Pons (tissue), 1 donor: ENCODE measurements at regions not wholly inside any gene's neighbourhood (a gene's known extent, or its start where the extent isn't known, plus 50 kb on each side); places are given as distances from the start of the nearest gene placed in this dataset.
"Not testable (repeated sequence)": the region's sequence is repeated elsewhere in the genome, so short reads cannot be mapped to it uniquely, and the experiment has no call there.

Source experiments
- DNase-seq: peaks from one replicate; pipeline ENCODE4 v3.0.0-alpha.2; 2016; ENCODE audit warnings: low spot score

DNA sequence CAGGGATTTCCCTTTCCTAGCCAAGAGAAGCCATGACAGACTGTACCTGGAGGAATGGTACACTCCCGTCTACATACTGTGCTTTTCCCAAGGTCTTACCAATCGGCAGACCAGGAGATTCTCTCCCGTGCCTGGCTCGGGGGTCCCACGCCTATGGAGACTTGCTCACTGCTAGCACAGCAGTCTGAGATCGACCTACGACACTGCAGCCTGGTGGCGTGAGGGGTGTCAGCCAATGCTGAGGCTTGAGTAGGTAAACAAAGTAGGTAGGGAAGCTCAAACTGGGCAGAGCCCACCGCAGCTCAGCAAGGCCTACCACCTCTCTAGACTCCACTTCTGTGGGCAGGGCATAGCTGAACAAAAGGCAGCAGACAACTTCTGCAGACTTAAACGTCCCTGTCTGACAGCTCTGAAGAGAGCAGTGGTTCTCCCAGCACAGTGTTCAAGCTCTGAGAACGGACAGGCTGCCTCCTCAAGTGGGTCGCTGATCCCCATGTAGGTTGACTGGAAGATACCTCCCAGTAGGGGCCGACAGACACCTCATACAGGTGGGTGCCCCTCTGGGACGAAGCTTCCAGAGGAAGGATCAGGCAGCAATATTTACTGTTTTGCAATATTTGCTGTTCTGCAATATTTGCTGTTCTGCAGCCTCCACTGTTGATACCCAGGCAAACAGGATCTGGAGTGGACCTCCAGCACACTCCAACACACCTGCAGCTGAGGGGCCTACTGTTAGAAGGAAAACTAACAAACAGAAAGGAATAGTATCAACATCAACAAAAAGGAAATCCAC, 270.4 kb upstream of the TLE3 start:
- DNase-seq = not testable (repeated sequence)

DNA sequence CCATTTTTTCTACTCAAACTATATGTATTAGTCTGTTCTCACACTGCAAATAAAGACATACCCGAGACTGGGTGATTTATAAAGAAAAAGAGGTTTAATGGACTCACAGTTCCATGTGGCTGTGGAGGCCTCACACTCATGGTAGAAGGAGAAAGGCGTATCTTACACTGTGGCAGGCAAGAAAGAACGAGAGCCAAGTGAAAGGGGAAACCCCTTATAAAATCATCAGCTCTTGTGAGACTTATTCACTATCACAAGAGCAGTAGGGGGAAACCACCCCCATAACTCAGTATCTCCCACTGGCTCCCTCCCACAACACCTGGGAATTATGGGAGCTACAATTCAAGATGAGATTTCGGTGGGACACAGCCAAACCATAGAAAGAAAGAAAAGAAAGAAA, 266.3 kb upstream of the TLE3 start:
- not testable (repeated sequence) for DNase-seq

DNA sequence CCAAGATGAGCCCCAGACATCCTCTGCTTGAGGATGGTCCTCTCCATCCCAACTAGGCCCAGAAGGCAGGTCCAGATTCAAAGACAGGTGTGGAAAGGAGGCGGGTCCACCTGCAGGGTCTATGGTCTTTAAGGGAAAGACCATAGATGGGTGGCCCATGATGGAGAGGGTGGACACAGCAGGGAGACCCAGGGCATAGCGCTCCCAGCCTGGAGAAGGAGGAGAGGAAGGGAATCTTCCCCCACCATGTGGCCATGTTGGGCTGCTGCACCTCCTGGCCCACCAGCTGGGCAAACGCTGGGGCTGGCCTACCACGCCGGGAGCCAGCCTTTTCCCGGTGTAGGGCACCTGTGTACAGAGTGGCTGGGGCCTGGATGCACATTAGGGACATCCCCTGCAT, 265.2 kb upstream of the TLE3 start:
- DNase-seq = no peak

DNA sequence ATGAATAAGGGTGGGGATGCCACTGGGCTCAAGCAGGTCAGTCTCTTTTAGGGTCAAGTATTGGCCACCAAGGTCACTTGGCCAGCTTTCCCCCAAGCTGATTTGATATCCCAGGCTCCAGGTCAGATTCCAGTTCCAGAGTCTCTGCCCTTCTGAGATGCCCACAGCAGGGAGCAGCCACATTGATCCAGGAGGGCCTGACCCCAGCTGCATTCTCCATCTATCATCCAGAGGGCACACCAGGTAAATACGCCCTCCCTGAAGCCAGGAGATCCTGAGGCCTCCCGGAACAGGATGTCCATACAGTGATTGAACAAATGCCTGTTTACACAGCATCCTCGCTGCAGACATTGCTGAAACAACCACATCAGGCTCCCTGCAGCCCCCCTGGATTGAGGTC, 264.6 kb upstream of the TLE3 start:
- DNase-seq = no peak

DNA sequence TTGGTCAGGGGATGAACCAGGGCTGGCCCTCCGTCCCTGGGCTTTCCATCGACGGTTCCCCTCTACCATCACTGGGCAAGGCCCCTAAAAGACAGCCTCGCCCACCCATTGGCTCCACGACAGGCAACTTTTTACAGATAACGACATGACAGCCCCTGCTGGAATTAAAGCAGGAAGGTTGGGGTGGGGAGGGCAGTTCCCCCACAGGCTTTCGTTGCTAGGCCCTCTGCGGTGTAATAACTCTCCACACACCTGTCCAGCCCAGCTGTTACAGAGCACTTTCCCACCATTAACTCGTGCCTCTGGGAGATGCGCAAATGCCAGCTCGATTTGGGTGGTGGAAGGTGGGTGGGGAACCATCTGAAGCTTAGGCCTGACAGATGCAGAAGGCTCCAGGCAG, 264.2 kb upstream of the TLE3 start:
- no peak for DNase-seq

DNA sequence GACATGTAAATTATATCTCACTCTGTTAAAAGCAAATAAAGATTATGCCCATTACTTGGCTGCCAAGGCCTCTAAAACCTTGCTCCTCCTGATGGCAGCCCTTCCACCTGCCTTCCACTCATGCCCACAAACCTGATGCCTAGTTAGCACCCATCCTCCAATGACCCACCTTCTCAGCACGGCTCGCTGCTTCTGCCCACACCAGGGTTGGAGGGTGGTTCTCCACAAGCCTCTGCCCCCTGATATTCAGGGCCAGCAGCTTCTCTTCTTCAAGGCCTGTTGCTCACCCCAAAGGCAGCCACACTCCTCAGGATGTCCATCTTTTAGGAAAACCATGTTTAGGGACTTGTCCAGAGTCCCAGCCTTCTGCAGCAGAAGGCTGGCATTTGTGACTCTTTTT, 263.4 kb upstream of the TLE3 start:
- DNase-seq = no peak

DNA sequence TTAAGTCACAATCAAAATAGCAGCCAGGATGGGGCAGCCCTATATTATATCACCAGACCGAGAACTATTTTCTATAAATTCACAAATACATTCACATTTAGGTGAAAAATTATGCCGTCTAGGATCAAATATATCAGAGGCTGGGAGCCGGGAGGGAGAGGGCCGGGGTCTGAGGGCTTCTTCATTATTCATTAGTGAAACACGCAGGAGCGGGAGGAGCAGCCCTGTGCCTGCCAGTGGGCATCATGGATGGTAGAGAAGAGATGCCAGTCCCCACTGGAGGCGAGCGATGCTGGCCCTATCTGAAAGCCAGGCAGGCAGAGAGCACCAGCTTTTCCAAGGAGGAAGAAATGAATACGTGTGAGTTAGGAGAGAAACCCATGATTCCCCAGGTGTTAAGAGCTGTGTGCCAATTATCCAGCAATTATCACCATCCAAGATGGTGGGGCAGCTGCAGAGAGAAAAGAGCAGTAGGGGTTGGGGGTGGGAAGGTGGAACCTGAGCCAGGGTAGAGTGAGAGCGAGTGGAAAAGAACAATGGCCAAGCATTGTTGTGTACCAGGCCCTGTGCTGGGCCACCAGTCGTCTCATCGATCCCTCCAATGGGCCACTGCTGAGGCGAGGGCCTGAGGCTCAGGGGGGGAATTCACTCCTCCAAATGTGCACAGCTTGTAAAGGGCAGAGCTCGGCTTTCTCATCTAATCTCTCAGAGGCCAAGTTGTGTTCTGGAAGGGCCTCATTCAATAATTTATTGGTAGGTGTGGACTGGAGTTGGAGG, 261.3 kb upstream of the TLE3 start:
- DNase-seq = no peak

DNA sequence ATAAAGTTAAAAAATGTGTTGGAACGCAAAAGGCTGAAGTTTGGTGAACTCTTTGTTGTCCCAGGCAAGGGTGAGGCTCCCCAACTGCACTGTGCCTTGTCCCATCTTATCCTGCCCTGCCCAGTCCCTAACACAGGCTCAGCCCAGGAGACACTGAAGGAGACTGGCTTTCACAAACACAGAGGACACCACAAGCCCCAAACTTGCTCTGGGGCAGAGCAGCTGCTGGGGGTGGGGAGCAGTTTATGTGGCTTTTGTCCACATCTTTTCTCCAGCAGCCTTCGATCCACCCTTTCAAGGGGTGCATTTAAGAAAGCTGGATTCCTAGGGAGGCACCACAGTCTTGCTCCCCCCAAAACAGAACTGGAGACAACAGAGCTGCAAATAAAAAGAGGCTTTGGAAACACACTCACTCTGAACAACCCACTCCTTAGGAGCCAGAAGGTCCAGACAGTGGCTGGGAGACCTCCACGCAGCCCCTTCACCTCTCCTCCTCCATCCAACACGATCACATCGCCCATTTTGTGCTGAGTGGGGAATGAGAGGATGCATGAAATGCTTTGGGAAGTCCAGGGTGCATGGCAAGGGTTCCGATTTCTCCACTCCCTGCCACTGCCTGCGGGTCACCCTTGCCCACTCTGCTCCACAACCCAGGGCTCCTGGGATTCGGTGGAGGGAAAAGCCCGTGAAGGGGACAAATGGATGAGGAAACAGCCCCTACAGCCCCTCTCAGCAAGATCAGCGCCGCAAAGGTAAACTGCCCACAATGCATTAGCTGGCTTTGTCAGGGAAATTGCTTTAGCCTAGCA, 260.5 kb upstream of the TLE3 start:
- DNase-seq = no peak

DNA sequence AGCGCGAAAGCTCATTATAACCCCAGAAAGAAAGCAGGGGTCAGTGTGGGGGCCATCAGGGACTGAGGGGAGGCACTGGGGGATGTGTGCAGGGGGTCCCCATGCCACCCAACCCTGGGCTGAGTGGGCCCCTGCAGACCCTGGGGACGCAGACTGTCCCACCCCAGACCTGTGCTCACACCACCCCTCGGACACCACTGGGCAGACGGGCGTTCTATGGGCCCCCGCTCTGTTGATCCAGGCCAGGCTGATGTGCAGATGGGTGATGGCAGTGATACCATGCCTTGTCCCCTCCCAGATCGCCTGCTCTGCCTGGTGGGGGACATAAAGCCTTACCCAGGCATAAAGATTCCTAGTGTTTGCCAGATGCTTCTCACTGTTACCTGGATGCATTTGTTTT, 259.7 kb upstream of the TLE3 start:
- no peak for DNase-seq

DNA sequence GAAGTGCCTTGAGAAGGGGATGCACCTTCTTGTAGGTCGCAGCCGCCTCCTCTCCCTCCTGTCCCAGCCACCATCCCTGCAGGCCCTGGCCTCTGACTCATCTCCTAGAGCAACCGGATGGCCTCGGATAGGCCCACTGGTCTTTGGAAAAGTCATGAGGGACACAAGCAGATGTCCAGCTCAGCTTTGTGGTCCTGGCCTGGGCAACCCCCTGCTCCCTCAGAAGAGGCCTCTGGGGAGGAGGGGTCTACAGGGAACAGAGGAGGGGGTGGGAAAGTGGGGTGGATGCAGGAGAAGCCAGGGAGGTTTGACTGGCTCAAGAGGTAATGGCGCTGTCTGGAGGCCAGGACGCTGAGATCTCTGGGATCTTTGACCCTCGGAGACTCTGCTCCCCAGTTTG, 259.2 kb upstream of the TLE3 start:
- no peak for DNase-seq

DNA sequence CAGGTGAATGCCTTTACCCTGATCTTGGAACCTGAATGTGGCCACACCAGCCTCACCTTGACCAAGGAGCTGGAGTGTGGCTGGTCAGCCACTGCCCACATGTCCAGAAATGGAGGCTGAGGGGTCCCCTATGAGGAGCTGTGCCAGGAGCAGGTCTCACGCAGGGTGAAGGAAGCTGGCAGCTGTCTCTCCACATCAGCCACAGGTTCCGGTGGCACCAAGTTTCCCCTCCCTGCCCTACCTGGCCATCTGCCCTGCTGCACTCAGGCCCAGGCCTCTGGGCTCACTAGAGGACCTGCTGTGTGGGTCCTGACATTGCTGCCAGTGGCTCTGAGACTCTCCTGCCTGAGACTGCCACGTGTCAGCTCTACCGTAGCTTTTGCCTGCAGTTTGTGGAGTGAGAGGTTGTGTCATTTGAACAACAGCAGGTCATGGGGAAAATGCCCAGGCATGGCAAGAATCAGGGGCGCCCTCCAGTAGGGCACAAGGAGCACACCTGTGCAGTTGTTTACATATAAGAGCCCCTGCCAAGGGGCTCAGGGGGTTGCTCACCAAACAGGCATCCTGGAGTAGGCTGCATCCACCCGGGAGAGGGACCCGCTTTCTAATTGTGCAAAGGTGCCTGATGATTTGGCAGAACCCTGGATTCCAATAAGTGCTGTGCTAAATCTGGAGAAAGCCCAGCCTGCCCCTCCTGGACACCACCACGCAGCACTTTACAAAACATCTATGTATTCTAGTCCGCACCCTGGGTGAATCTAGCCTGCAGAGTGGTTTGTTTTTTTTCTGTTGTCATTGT, 258.5 kb upstream of the TLE3 start:
- DNase-seq = no peak

DNA sequence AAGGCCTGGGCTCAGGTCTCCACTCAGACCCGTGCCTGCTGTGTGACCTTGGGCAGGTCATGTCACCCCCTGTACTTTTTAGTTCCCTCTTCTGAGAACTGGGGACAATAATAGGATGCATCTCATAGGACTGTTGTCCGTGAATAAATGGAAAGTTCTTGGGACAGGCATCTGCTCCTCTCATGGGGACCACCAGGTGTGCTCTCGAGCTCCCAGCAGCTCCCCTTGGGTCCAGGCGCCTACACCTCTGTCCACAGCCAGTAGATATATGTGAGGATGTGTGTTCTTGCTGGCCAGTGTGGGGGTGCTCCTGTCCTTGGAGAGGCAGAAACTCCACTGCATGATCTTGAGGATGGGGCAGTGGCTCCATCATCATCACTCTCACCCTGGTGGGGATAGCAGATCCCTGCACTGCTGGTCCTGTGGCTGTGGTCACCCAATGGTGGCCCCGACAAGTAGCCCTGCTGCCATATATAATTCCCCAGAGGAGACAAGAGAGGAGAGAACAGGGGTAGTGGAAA, 257.6 kb upstream of the TLE3 start:
- no peak for DNase-seq

DNA sequence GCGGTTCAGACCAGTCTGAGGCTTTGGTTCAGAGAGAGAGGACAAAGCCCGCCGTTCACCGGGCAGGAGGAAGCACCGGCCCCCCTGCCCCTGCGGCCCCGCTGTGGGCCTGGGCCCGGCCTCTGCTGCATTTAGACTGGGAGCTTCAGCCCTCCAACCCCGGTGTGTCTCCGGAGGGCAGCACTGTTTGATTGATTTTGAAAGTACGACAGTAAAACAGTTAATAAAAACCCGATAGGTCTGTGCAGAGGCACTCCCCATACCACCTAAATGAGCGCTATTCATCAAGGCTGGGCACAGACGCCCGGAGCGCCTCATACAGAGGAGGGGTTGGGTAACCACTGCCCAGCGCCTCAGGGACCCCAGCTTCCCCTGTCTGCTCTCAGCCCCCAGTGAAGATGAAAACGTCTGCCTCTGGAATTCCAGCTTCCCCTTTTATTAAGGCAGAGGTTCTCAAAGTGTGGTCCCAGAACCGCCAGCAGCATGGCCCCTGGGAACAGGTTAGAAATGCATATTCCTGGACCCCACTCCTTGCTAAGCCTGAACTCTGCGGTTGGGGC, 256.7 kb upstream of the TLE3 start:
- DNase-seq = no peak

DNA sequence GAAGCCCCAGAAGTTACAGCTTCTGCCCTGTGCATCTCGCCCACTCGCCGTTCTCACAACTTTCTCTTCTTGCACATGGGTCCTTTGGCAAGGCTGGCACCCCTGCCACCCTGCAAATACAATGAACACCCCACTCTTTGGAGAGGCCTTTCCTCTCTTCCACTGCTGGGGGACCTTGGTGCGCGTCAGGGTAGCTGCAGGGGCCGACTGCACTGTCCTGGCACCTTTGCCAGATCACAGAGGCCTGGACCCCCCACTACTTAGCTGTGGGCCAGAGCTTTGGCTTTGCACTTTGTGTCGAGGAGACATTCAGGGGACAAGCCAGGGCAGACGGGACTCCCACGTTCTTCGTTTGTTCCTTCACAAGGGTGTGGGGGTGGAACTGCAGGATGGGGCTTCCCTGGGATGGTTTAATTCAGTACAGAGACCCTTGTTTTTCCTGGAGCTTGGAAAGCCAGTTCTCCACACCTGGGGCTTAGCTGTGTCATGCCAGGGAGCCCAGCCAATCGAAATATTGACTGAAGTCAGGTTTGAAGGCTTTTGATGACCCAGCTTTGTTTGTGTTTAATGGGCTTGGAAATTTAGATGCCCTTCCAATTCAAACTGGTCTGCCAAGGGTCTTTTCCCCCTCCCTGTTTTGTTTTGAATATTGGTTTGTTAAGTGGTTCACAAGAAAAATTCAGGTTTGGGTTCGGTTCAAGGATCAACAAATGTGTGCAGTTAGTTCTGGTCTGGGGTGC, 256.1 kb upstream of the TLE3 start:
- no peak for DNase-seq

DNA sequence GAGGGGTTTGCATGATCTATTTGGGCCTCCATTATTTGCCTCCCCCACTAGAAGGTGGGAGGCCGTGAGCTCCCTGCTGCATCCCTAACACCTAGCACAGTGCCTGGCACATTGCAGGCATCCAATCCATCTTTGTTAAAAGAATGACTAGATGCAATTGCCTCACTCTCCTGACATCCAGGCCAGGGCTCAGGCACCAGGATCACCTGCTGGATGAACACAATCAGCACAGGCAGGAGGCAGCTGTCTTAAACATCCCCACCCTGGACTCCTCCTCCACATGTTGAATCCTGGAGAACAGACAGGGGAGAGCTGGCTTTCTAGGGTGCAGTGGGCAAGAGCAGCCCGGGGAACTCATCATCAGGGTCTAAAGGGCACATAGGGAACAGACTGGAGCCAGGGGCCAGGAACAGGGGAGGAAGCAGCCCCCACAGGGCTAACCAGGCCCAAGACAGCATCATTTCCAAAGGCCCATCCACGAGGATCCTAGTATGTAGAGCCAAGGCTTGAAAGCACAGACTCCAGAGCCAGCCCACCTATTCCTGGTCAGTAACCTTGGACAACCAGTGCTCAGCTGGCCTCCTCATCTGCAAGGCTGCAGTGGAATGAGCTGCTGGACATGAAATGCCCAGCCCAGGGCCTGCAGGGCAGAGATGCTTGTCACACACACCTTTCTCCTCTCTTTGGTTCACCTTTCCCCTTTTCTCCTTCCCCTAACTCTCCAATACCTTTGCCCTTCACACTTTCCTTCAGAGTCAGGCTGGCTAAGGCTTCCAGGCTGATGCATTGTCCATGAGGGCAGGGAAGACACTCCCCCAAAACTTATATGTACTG, 254.4 kb upstream of the TLE3 start:
- no peak for DNase-seq

DNA sequence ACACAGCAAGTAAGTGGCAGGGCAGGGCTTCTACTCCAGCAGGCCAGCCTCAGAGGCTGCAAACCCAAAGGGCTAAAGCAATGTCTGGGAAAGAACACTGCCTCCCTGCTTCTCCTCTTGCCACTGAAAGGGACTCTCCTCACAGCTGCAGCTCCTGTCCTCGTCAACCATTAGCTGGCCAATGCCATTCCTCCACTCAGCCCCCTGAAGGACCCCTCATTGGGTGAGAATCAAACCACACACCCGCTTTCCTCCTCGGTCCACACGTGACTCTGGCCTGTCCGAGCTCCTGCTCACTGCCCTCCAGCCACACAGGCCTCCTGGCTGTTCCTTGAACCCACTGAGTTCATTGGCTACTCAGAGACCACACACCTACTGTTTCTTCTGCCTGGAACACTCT, 253.7 kb upstream of the TLE3 start:
- no peak for DNase-seq

DNA sequence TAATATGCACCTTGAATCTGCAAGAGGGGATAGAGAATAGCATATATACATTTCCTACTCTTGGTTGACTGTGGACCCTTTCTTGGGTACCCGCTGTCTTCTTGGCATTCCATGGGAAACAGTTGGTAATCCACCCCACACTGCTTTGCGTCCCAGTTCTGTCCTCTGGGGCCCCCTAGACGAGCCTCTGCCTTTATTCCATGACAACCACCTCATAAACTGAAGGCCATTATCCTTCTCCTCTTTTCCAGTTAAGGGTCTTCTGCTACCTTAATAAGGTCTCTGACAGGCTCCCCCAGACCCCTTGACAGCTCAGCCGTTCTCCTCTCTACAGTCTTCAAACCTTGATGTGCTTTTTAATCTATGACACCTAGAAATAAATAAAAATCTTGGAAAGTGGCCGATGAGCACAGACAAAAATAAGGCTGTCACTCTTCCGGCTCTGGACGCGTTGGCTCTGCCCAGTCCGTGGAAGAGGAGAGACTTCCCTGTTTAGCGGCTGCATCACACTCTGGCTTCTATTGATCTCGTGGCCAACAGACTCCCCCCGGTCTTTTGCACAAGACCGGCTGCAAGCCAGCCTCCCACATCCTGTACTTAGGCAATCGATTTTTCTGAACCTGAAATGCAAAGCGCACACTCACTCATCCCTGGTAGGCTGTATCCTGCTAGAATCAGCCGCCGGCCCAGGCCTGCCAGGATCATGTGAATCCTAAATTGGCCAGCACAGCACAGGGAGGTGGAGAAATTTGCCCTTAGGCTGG, 251.0 kb upstream of the TLE3 start:
- peak; percentile 75 for DNase-seq

DNA sequence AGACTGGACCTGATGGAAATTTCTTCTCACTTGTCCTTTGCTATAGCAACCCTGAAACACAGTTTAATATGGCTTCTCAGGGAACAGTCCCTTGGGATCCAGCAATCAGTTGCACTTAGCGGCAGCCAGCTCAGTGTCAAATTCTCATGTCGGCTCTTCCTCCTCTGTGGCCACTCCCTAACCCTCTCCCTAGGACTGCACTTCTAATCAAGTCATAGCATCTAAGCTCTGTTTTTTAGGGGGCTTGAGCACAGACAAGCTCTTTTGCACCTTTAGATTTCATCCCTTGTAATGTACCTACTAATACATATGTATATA, 250.5 kb upstream of the TLE3 start:
- DNase-seq = no peak
